SK-N-SH (cell line): ENCODE measurements at regions not wholly inside any gene's neighbourhood (a gene's known extent, or its start where the extent isn't known, plus 50 kb on each side); places are given as distances from the start of the nearest gene placed in this dataset.
A peak's percentile ranks its signal among the peaks of the same experiment; 100 is the strongest.

ENCODE experiments used
- CTCF ChIA-PET: fragments of 300-600, 350-600 bp; formaldehyde crosslinking; extraction: SDS; loops from one replicate; lab custom pipeline; 2021; lab: Yijun Ruan, JAX
- POLR2A ChIA-PET: fragments of 350-600 bp; sonication (Branson Sonifier 250); formaldehyde crosslinking; extraction: SDS; loops from one replicate; lab custom pipeline; 2020; ENCODE audit warnings: antibody characterized with exemption, inconsistent platforms; lab: Yijun Ruan, JAX
- DNase-seq: peaks from one replicate; pipeline ENCODE4 v3.0.0; 2012
- H2AFZ ChIP-seq: fragments of 200-600 bp; sonication (generic); 2 replicates; pipeline ENCODE4 v1.8.1; 2016; ENCODE audit warnings: antibody characterized with exemption, mild to moderate bottlenecking, low read depth
- H3F3A ChIP-seq: fragments of 200-600 bp; sonication (generic); replicated peaks from 2 replicates; pipeline ENCODE3; 2016; ENCODE audit warnings: antibody characterized with exemption, mild to moderate bottlenecking; ENCODE audit not compliant: insufficient read depth
- H3K27ac ChIP-seq, 2 experiments: fragments of 200-500 bp in 1 of 2; fragments of 200-600 bp in 1 of 2; sonication (Bioruptor generic) in 1 of 2; sonication (generic), shearing (Covaris generic) in 1 of 2; 2 replicates each; pipeline versions ENCODE4 v1.5.1 to v1.6.1; 2014 to 2016; ENCODE audit warnings: low read depth in 2 of 2, inconsistent platforms in 1 of 2, low read length in 1 of 2, mild to moderate bottlenecking in 1 of 2, mixed read lengths in 1 of 2
- H3K27me3 ChIP-seq: fragments of 200-600 bp; sonication (generic), shearing (Covaris generic); 2 replicates; pipeline ENCODE4 v1.6.1; 2016; ENCODE audit warnings: mixed run types; ENCODE audit not compliant: insufficient read depth
- H3K36me3 ChIP-seq, 2 experiments: fragments of 200-500 bp in 1 of 2; fragments of 200-600 bp in 1 of 2; sonication (Bioruptor generic) in 1 of 2; sonication (generic) in 1 of 2; replicated peaks in 1 of 2; 2 replicates each; pipeline versions ENCODE3 to v1.5.1; 2014 to 2016; ENCODE audit warnings: low read length in 1 of 2, mild to moderate bottlenecking in 1 of 2; ENCODE audit not compliant: insufficient read depth in 2 of 2, control insufficient read depth in 1 of 2
- H3K4me1 ChIP-seq, 2 experiments: fragments of 200-500 bp in 1 of 2; fragments of 200-600 bp in 1 of 2; sonication (Bioruptor generic) in 1 of 2; sonication (generic), shearing (Covaris generic) in 1 of 2; 2 replicates each; pipeline versions ENCODE4 v1.5.1 to v1.6.1; 2014 to 2016; ENCODE audit warnings: low read depth in 1 of 2, low read length in 1 of 2, mixed run types in 1 of 2; ENCODE audit not compliant: insufficient read depth in 2 of 2, control insufficient read depth in 1 of 2
- H3K4me2 ChIP-seq: fragments of 200-600 bp; sonication (generic), shearing (Covaris generic); 2 replicates; pipeline ENCODE4 v1.6.1; 2017; ENCODE audit warnings: mixed run types
- H3K4me3 ChIP-seq, 2 experiments: fragments of 200-500 bp in 1 of 2; fragments of 200-600 bp in 1 of 2; sonication (Bioruptor generic) in 1 of 2; sonication (generic), shearing (Covaris generic) in 1 of 2; 2 replicates each; pipeline versions ENCODE4 v1.5.1 to v1.8.1; 2014 to 2016; ENCODE audit warnings: low read depth in 2 of 2, inconsistent platforms in 1 of 2, low read length in 1 of 2, mild to moderate bottlenecking in 1 of 2, mixed read lengths in 1 of 2, moderate library complexity in 1 of 2
- H3K79me2 ChIP-seq: fragments of 200-600 bp; sonication (generic); 2 replicates; pipeline ENCODE4 v1.8.1; 2017; ENCODE audit warnings: mild to moderate bottlenecking; ENCODE audit not compliant: insufficient read depth
- H3K9ac ChIP-seq: fragments of 200-600 bp; sonication (generic); 2 replicates; pipeline ENCODE4 v1.6.1; 2017; ENCODE audit warnings: mixed run types
- H3K9me2 ChIP-seq: fragments of 200-600 bp; sonication (generic); 2 replicates; pipeline ENCODE4 v1.6.1; 2017; ENCODE audit warnings: mixed run types
- H3K9me3 ChIP-seq: fragments of 200-600 bp; sonication (generic); 2 replicates; pipeline ENCODE4 v1.6.1; 2017; ENCODE audit warnings: mixed run types, mild to moderate bottlenecking, moderate library complexity
- H4K20me1 ChIP-seq: fragments of 200-600 bp; sonication (generic); 2 replicates; pipeline ENCODE4 v1.6.1; 2017; ENCODE audit warnings: mild to moderate bottlenecking, mixed run types; ENCODE audit not compliant: insufficient read depth
- CTCF ChIP-seq: fragments of 200-600 bp; sonication (generic); IDR thresholded peaks from 2 replicates; pipeline ENCODE4 v1.6.1; 2017; ENCODE audit warnings: antibody characterized with exemption, mild to moderate bottlenecking, moderate library complexity
- ELF1 ChIP-seq: IDR thresholded peaks from 2 replicates; pipeline ENCODE4 v1.4.0; 2012
- EP300 ChIP-seq, 2 experiments: IDR thresholded peaks; 2 replicates each; pipeline versions ENCODE4 v1.4.0 to v1.6.1; 2012; ENCODE audit warnings: borderline replicate concordance in 1 of 2, low read depth in 1 of 2, low read length in 1 of 2
- EZH2phosphoT487 ChIP-seq: fragments of 200-600 bp; sonication (generic); IDR thresholded peaks from 2 replicates; pipeline ENCODE4 v1.6.1; 2017; ENCODE audit warnings: low read depth, mixed run types, mild to moderate bottlenecking, antibody characterized with exemption, moderate library complexity, borderline replicate concordance
- GABPA ChIP-seq: IDR thresholded peaks from 2 replicates; pipeline ENCODE4 v1.4.0; 2012; ENCODE audit warnings: low read depth, mild to moderate bottlenecking
- NFIC ChIP-seq: IDR thresholded peaks from 2 replicates; pipeline ENCODE4 v1.4.0; 2012; ENCODE audit warnings: borderline replicate concordance
- NRF1 ChIP-seq: IDR thresholded peaks from 2 replicates; pipeline ENCODE4 v1.6.1; 2012; ENCODE audit warnings: low read depth, mild to moderate bottlenecking, low read length
- RXRA ChIP-seq: IDR thresholded peaks from 2 replicates; pipeline ENCODE4 v1.4.0; 2012; ENCODE audit warnings: low read depth, mild to moderate bottlenecking, borderline replicate concordance
- SMC3 ChIP-seq: IDR thresholded peaks from 2 replicates; pipeline ENCODE4 v1.6.1; 2012; ENCODE audit warnings: low read depth, low read length, improper control_type of control experiment
- TAF1 ChIP-seq: IDR thresholded peaks from 2 replicates; pipeline ENCODE4 v1.6.1; 2012; ENCODE audit warnings: low read depth, mild to moderate bottlenecking, low read length, moderate library complexity, borderline replicate concordance
- TCF12 ChIP-seq: IDR thresholded peaks from 2 replicates; pipeline ENCODE4 v1.4.0; 2012
- ZBTB33 ChIP-seq: IDR thresholded peaks from 2 replicates; pipeline ENCODE4 v1.4.0; 2012; ENCODE audit warnings: low read depth, borderline replicate concordance
- WGBS: methylation state at CpG from one replicate; pipeline ENCODE4 v1.1.6; 2017; ENCODE audit warnings: low lambda C conversion rate; 5-methylcytosine and 5-hydroxymethylcytosine counted together
- TF ChIP-seq, protein P1 (sequence below): fragments of 150-350 bp; IDR thresholded peaks from 2 replicates; pipeline ENCODE4 v1.6.1; 2017; ENCODE audit warnings: antibody characterized with exemption, low read length, low read depth, borderline replicate concordance
- TF ChIP-seq, protein P2 (sequence below): fragments of 150-350 bp; IDR thresholded peaks from 2 replicates; pipeline ENCODE4 v1.6.1; 2016; ENCODE audit warnings: mild to moderate bottlenecking, low read depth, low read length

- Histone ChIP-seq H3K79me2 (no peaks in the 10 kb centered on the region), H3K4me2 (no peak overlapping the region), H4K20me1 (no peaks in the 10 kb centered on the region), H2AFZ (no peak overlapping the region), H3K9ac (no peak overlapping the region), H3K9me2 (no peaks in the 10 kb centered on the region), H3K9me3 (no peaks in the 10 kb centered on the region), H3K27ac (no peak overlapping the region), H3K27me3 (no peaks in the 10 kb centered on the region), H3K36me3 (no peaks in the 10 kb centered on the region), H3K4me3 (no peak overlapping the region), H3F3A (no peaks in the 10 kb centered on the region), H3K4me1 (peaks cover 0 to 23% of the 10 kb centered on the region in 2 experiments; a peak in 1 of 4 replicates)
- WGBS: 43% methylated on average over 4 of the region's 4 CpGs
- no peak for TF ChIP-seq EP300 (IDR thresholded peaks at IDR 0.05; ENCODE audit: borderline replicate concordance in 1 of 2, low read depth in 1 of 2, low read length in 1 of 2)
- no peak for TF ChIP-seq NRF1
- TF ChIP-seq ZBTB33: no peak
- no peak for TF ChIP-seq RXRA
- no peak for TF ChIP-seq ELF1
- no peak for TF ChIP-seq GABPA
- no peak for TF ChIP-seq TCF12
- no peak for TF ChIP-seq EZH2phosphoT487
- TF ChIP-seq NFIC: no peak
- TF ChIP-seq, protein P1, sequence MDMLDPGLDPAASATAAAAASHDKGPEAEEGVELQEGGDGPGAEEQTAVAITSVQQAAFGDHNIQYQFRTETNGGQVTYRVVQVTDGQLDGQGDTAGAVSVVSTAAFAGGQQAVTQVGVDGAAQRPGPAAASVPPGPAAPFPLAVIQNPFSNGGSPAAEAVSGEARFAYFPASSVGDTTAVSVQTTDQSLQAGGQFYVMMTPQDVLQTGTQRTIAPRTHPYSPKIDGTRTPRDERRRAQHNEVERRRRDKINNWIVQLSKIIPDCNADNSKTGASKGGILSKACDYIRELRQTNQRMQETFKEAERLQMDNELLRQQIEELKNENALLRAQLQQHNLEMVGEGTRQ: no peak
- TF ChIP-seq SMC3: no peak
- TF ChIP-seq, protein P2, sequence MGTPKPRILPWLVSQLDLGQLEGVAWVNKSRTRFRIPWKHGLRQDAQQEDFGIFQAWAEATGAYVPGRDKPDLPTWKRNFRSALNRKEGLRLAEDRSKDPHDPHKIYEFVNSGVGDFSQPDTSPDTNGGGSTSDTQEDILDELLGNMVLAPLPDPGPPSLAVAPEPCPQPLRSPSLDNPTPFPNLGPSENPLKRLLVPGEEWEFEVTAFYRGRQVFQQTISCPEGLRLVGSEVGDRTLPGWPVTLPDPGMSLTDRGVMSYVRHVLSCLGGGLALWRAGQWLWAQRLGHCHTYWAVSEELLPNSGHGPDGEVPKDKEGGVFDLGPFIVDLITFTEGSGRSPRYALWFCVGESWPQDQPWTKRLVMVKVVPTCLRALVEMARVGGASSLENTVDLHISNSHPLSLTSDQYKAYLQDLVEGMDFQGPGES: no peak
- TF ChIP-seq TAF1: no peak
- no peak for TF ChIP-seq CTCF
- peak; percentile 39 for DNase-seq
- POLR2A ChIA-PET: no interaction called here
- CTCF ChIA-PET: interaction anchor here (1.2 to 1.3 kb wide), 2 partner anchors 16 to 289 kb away, joined by 3 read pairs; no protein-coding TSS in a partner anchor
These were observed 507.0 kb downstream of the AJAP1 start for GRCh38 chr1:5161372-5161771.
